Peyer's patch (tissue), 4 donors: ENCODE measurements at regions not wholly inside any gene's neighbourhood (a gene's known extent, or its start where the extent isn't known, plus 50 kb on each side); places are given as distances from the start of the nearest gene placed in this dataset.

Source experiments
- DNase-seq, 3 donors: peaks; one replicate each; pipeline ENCODE4 v3.0.0-alpha.2; 2017 to 2019
- H3K27ac ChIP-seq, 4 donors: fragments of 200-600 bp; sonication (generic); one replicate each; pipeline ENCODE4 v1.5.1; 2016 to 2019
- H3K27me3 ChIP-seq, 2 donors: fragments of 200-600 bp; sonication (generic); one replicate each; pipeline ENCODE4 v1.5.1; 2019
- H3K36me3 ChIP-seq, 3 donors: fragments of 200-600 bp; sonication (generic); one replicate each; pipeline ENCODE4 v1.5.1; 2016 to 2019
- H3K4me1 ChIP-seq, 4 donors: fragments of 200-600 bp; sonication (generic); one replicate each; pipeline ENCODE4 v1.5.1; 2016 to 2019
- H3K4me3 ChIP-seq, 4 donors: fragments of 200-600 bp; sonication (generic); 1 replicate in 3 of 4; 2 replicates in 1 of 4; pipeline ENCODE4 v1.5.1; 2016 to 2019; ENCODE audit warnings: mild to moderate bottlenecking in 1 of 4
- H3K9me3 ChIP-seq, 4 donors: fragments of 200-600 bp; sonication (generic); one replicate each; pipeline ENCODE4 v1.5.1; 2016 to 2019; ENCODE audit warnings: mild to moderate bottlenecking in 1 of 4
- POLR2A ChIP-seq, 2 donors: fragments of 450-650 bp; IDR thresholded peaks; one replicate each; pipeline ENCODE4 v1.5.1; 2017; ENCODE audit warnings: antibody characterized with exemption in 2 of 2, mild to moderate bottlenecking in 2 of 2, moderate library complexity in 2 of 2
- TF ChIP-seq, protein P1 (sequence below), 6 experiments: fragments of 450-650 bp in 4 of 6; fragments of 200-600 bp in 2 of 6; sonication (generic) in 1 of 6; IDR thresholded peaks; one replicate each; pipeline ENCODE4 v1.5.1; 2017 to 2019; ENCODE audit warnings: antibody characterized with exemption in 6 of 6, mild to moderate bottlenecking in 3 of 6, moderate library complexity in 1 of 6

DNA sequence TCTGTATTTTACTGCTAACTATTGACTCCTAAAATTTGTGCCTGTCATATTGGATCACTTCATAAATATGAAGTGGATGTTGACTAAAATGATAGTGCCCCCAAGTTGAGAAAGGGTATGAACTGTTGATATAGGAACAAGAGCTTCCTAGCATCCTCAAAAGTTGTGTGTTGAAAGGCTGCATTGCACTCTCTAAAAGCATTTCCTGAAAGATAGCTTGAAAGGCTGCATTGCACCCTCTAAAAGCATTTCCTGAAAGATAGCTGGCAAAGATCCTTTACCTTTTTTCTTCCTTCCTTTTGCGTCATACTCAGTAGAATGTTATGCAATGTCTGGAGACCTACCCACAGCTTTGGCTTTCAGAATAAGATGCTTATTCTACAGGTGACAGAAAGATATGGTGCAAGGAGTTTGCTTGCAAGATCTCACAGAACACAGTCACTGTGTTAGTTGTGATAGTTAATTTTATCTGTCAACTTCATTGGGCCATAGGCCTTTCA lies 274.6 kb upstream of the GALNTL6 start:
- no peaks in the 10 kb centered on the region for H3K4me1 ChIP-seq
- H3K36me3 ChIP-seq, result no peaks in the 10 kb centered on the region
- DNase-seq, result no peak
- H3K27ac ChIP-seq, result no peak overlapping the region
- no peaks in the 10 kb centered on the region for H3K9me3 ChIP-seq
- H3K4me3 ChIP-seq, result no peak overlapping the region
- TF ChIP-seq POLR2A (IDR thresholded peaks at IDR 0.05), result no peak
- TF ChIP-seq, protein P1, sequence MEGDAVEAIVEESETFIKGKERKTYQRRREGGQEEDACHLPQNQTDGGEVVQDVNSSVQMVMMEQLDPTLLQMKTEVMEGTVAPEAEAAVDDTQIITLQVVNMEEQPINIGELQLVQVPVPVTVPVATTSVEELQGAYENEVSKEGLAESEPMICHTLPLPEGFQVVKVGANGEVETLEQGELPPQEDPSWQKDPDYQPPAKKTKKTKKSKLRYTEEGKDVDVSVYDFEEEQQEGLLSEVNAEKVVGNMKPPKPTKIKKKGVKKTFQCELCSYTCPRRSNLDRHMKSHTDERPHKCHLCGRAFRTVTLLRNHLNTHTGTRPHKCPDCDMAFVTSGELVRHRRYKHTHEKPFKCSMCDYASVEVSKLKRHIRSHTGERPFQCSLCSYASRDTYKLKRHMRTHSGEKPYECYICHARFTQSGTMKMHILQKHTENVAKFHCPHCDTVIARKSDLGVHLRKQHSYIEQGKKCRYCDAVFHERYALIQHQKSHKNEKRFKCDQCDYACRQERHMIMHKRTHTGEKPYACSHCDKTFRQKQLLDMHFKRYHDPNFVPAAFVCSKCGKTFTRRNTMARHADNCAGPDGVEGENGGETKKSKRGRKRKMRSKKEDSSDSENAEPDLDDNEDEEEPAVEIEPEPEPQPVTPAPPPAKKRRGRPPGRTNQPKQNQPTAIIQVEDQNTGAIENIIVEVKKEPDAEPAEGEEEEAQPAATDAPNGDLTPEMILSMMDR (IDR thresholded peaks at IDR 0.05), result no peak
- no peaks in the 10 kb centered on the region for H3K27me3 ChIP-seq

DNA sequence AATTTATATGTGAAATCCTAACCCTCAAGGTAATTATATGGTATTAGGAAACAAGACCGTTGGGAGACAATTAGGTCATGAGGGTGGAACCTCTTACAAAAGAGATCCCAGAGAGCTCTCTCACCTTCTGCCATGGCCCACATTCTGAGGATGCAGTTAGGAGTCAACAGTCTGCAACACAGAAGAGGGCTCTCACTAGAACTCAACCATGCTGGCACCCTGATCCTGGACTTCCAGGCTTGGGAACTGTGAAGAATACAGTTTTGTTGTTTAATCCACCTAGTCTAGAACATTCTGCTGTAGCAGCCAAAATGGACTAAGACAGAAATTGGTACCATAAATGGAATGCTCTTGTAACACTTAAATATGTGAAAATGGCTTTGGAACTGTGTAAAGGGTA lies 278.8 kb upstream of the GALNTL6 start:
- H3K27ac ChIP-seq, result no peak overlapping the region
- H3K27me3 ChIP-seq, result no peaks in the 10 kb centered on the region
- no peaks in the 10 kb centered on the region for H3K4me1 ChIP-seq
- no peak for TF ChIP-seq POLR2A (IDR thresholded peaks at IDR 0.05)
- TF ChIP-seq, protein P1 (IDR thresholded peaks at IDR 0.05), result no peak
- H3K36me3 ChIP-seq, result no peaks in the 10 kb centered on the region
- no peak for DNase-seq
- no peak overlapping the region for H3K4me3 ChIP-seq
- H3K9me3 ChIP-seq, result no peaks in the 10 kb centered on the region

DNA sequence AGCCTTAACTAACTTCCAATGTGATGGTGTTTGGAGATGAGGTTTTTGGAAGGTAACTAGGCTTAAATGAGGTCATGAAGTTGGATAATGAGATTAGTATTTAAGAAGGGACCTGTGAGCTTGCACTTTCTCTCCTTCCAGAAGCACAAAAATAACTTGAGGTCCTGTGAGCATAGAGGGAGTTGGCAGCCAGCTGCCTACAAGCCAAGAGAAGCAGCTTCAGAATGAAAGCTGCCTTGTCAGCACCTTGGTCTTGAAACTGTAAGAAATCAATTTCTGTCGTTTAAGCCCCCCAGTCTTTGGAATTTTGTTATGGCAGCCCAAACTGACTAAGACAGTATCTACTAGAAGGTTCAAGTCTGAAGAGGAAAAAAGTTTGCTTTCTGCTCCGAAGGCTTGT lies 280.2 kb upstream of the GALNTL6 start:
- Histone ChIP-seq H3K27me3 (no peaks in the 10 kb centered on the region), H3K4me1 (no peaks in the 10 kb centered on the region), H3K4me3 (no peak overlapping the region), H3K36me3 (no peaks in the 10 kb centered on the region), H3K27ac (no peak overlapping the region), H3K9me3 (no peaks in the 10 kb centered on the region)
- no peak for DNase-seq
- TF ChIP-seq, protein P1 (IDR thresholded peaks at IDR 0.05), result no peak
- TF ChIP-seq POLR2A (IDR thresholded peaks at IDR 0.05), result no peak

DNA sequence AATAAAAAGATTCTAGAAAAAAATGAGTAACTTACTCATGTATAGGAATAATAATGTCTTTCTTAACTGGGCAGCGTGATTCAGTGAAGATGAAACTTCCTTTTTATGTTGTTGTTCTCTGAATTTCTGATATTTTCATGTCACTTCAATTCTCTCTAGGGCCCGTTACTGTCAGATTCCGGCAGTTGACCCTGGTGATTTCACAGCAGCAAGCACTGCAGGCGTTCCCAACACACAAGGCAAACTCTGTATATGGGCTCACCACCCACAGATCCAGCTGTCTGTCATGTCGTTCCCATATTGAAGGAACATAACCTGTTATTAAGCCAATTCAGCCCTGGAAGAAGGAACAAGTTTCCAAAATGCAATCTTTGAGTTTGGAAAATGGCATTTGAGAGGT lies 288.3 kb upstream of the GALNTL6 start:
- no peak overlapping the region for H3K27ac ChIP-seq
- no peaks in the 10 kb centered on the region for H3K4me1 ChIP-seq
- TF ChIP-seq, protein P1 (IDR thresholded peaks at IDR 0.05), result no peak
- no peak for TF ChIP-seq POLR2A (IDR thresholded peaks at IDR 0.05)
- no peaks in the 10 kb centered on the region for H3K27me3 ChIP-seq
- no peak overlapping the region for H3K4me3 ChIP-seq
- no peaks in the 10 kb centered on the region for H3K36me3 ChIP-seq
- H3K9me3 ChIP-seq, result no peaks in the 10 kb centered on the region
- no peak for DNase-seq

DNA sequence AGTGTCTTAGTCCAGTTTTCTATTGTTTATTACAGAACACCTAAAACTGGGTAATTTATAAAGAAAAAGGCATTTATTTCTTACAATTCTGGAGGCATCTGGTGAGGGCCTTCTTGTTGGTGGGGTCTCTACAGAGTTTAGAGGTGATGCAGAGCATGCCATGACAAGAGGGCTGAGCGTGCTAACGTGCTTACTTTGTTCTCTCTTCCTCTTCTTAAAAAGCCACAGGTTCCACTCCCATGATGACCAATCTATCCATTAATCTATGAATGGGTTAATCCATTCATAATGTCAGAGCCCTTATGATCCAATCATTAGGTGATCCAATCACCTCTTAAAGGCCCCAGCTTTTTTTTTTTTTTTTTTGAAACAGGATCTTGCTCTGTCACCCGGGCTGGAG lies 291.5 kb upstream of the GALNTL6 start:
- no peaks in the 10 kb centered on the region for H3K4me1 ChIP-seq
- DNase-seq, result no peak
- TF ChIP-seq, protein P1 (IDR thresholded peaks at IDR 0.05), result no peak
- TF ChIP-seq POLR2A (IDR thresholded peaks at IDR 0.05), result no peak
- H3K36me3 ChIP-seq, result no peaks in the 10 kb centered on the region
- no peak overlapping the region for H3K27ac ChIP-seq
- no peak overlapping the region for H3K4me3 ChIP-seq
- no peaks in the 10 kb centered on the region for H3K27me3 ChIP-seq
- no peaks in the 10 kb centered on the region for H3K9me3 ChIP-seq

DNA sequence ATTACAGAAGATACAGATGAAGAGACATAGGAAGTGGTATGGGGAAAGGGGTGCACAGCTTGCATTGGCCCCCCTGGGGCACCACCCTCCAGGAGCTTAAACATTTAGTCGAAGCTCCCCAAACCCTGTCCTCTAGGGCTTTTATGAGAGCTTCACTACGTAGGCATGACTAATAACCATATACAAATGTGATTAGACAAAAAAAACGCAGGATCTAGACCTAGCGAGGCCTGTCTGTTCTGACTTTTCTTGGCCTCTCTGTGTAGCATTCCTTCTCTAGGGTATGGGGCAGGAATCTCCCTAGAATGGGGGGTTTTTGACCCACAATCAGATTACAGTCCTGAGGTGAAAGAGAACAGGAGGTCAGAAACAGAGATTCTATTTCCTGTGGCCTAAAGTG lies 293.7 kb upstream of the GALNTL6 start:
- Histone ChIP-seq H3K9me3 (no peaks in the 10 kb centered on the region), H3K27me3 (no peaks in the 10 kb centered on the region), H3K4me1 (no peaks in the 10 kb centered on the region), H3K36me3 (no peaks in the 10 kb centered on the region), H3K27ac (no peak overlapping the region), H3K4me3 (no peak overlapping the region)
- no peak for TF ChIP-seq POLR2A (IDR thresholded peaks at IDR 0.05)
- TF ChIP-seq, protein P1 (IDR thresholded peaks at IDR 0.05), result no peak
- no peak for DNase-seq
